HCT116 (cell line): ENCODE measurements at regions not wholly inside any gene's neighbourhood (a gene's known extent, or its start where the extent isn't known, plus 50 kb on each side); places are given as distances from the start of the nearest gene placed in this dataset.

ENCODE experiments used
- POLR2AphosphoS5 ChIP-seq: IDR thresholded peaks from 2 replicates; pipeline ENCODE4 v1.6.1; 2011; ENCODE audit warnings: mild to moderate bottlenecking, low read depth, low read length, moderate library complexity
- RAD21 ChIP-seq: IDR thresholded peaks from 2 replicates; pipeline ENCODE4 v1.6.1; 2012; ENCODE audit warnings: low read depth, mild to moderate bottlenecking
- ZFX ChIP-seq: fragments of 450-650 bp; IDR thresholded peaks from 2 replicates; pipeline ENCODE4 v1.6.1; 2017
- ZNF274 ChIP-seq: fragments of 200-500 bp; sonication (Bioruptor generic); IDR thresholded peaks from 2 replicates; pipeline ENCODE4 v1.6.1; 2014; ENCODE audit warnings: mild to moderate bottlenecking, low read depth, low read length, inconsistent platforms
- TF ChIP-seq, protein P1 (sequence below): IDR thresholded peaks from 2 replicates; pipeline ENCODE4 v1.6.1; 2012

DNA sequence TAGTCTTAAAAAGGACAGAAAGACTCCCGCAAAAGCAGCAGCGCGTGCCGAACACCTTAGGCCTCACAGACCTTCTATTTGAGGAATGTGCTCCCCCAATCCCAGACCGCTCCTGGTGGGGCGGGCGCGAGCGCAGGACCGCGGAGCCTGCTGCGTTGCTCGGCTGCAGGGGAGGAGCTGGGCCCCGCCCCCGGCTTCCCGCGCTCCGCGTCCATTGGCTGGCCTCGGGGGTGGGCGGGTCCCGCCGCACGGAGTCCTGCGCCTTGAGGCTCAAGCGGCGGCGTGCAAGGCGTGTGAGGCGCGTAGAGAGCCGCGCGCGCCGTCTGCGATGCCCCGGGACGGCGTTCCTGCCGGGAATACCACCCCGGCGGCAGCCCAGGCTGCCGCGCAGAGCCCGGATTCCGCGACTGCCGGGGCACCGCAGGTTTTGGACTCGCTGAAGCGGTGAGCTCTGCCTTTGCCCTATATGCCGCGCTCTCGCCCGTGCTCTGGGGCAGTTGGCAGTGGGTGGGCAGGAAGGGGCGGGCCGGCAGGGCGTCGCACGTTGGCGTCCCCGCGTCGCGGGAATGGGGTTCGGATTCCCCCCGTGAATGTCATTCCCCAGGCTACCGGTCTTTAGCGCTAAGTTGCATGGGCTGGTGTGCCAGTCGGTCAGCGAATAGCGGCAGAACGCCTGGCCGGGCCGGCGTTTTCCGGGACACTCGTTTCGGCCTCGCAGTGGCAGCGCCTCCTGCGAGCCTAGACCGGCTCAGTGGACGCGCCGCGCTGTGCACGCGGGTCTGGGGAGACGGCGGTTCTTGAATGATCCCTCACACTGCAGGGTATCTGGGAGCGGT, 49.6 kb upstream of the PAIP2B start (continued):
- TF ChIP-seq, protein P1, sequence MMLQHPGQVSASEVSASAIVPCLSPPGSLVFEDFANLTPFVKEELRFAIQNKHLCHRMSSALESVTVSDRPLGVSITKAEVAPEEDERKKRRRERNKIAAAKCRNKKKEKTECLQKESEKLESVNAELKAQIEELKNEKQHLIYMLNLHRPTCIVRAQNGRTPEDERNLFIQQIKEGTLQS, result no peak
- TF ChIP-seq POLR2AphosphoS5 (peak; percentile 89), ZNF274 (no peak), ZFX (peak; percentile 17; the same call in 1 of the 2 replicates), RAD21 (no peak)
- TF ChIP-seq, all 23 proteins: peak for 8
